GM19043 (cell line): ENCODE measurements at regions not wholly inside any gene's neighbourhood (a gene's known extent, or its start where the extent isn't known, plus 50 kb on each side); places are given as distances from the start of the nearest gene placed in this dataset.

Experiments
- ATAC-seq: cut with Tn5 transposase; IDR thresholded peaks from one replicate; pipeline ENCODE4 v1.9.1; 2021; ENCODE audit warnings: low read depth; ENCODE audit not compliant: unreplicated experiment

- no peak for ATAC-seq
Observed at GRCh38 chr10:24091256-24091655, 117.7 kb upstream of the KIAA1217 start.

GRCh38 chr10:24096281-24096680, 112.7 kb upstream of the KIAA1217 start:
- no peak for ATAC-seq

- ATAC-seq = no peak
Observed at GRCh38 chr10:24097751-24098207, 111.2 kb upstream of the KIAA1217 start.

DNA sequence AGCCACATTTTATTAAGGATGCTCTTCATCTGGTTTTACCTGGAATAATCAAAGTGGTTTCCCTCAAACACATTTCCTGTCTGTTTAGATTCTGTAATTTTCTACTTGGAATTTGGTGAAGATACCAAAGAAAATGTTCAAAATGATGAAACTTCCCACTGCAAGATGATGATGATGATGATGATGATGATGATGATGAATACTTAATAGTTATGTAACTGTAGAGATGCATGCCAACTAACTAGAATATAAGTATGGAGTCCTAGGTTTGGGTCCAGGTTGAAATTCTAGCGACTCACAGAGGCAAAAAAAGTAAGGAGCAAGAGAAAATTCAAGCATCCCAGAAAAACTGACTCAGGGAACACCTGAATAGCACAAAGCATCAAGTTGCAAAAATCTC, 104.0 kb upstream of the KIAA1217 start:
- no peak for ATAC-seq

DNA sequence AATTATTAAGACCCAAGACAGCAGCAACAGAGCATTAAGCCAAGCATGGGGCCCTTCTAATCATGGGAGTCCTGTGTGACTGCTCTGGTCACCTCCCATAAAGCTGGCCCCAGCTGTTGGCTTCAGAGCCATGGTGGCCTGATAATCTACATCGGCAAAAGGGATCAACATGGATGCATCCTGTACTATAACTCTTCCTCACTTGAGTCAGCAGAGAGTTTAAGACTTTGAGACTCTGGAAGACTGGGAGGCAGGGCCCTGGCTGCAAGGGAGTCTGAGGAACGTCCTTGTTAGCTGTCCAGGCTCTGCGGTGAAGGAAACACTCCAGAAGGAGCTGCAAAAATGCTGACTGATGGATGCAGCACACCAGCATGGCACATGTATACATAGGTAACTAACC, 95.0 kb upstream of the KIAA1217 start:
- ATAC-seq = no peak

- ATAC-seq = no peak
Observed at GRCh38 chr10:24114556-24114955, 94.4 kb upstream of the KIAA1217 start.

DNA sequence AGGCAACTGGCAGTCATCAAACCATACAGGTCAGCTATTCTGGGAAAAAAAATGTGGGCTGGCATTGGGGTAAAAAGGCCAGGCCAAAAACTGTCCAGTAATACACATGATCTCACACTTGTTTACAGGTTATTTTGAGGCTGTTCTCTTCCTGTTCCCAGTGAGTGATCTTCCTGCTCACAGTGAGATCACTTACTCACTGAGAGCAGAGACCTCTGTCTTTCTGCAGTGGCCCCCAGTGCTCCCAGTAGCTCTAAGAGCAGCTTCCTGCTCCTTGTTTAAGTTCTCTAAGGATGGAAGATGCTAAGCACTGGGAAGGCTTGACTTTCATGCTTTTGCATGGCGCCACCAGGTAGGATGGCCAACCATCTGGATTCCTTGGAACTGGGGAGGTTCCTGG, 93.5 kb upstream of the KIAA1217 start:
- ATAC-seq = no peak

DNA sequence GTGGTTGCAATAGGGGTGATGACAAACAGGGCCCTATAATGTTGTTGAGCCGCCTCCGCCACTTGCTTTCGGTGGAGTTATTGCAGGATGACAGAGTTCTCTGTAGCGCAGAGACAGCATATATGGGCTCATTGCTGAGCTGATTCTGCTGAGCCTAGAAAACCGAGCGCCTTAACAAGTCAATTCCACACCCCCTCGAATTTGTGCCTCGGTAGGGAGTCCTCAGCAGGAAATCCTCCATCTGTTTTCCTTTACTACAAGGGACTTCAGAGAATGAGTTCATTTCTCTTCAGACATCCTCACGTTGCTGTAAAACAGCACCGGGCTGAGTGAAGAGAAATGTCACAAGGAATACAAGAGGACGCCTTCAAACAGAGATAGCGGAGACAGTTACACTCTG, 90.7 kb upstream of the KIAA1217 start:
- no peak for ATAC-seq

DNA sequence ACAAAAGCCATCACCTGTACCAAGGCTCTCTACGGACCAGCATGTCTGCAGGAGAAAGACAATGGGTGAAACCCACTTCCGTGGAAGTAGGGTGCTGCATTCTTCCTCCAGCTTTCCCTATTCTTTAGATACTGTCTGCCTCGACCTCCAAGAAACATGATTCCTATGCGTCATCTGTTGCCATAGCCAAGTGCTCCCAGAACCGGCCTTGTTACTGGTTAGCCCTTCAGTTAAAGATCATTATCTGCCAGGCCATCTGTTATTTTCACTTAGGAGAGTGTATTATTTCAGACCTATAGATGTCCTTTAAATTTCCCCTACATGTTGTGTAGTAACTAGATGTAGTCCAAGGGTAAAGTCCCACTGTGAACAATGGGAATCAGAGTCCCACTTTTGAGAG, 89.0 kb upstream of the KIAA1217 start:
- no peak for ATAC-seq

- no peak for ATAC-seq
Observed at GRCh38 chr10:24120646-24121045, 88.3 kb upstream of the KIAA1217 start.

DNA sequence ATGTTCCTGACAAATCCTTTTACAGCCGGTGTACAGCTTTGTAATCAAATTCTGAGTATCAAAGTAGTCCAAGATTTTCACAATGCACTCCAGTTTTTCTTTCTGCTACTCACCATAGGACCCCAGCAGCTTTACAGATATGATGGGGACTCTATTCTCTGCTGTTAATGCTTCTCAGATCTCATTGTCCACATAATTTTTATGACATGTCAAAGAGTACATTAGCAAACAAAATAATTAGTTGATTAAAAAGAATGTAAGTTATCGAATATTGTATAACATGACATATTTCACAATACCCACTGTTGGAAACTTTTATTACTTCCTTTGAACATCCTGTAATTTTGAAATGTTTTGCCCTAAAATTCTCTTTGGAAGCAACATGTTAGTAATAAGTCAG, 81.4 kb upstream of the KIAA1217 start:
- ATAC-seq = no peak

DNA sequence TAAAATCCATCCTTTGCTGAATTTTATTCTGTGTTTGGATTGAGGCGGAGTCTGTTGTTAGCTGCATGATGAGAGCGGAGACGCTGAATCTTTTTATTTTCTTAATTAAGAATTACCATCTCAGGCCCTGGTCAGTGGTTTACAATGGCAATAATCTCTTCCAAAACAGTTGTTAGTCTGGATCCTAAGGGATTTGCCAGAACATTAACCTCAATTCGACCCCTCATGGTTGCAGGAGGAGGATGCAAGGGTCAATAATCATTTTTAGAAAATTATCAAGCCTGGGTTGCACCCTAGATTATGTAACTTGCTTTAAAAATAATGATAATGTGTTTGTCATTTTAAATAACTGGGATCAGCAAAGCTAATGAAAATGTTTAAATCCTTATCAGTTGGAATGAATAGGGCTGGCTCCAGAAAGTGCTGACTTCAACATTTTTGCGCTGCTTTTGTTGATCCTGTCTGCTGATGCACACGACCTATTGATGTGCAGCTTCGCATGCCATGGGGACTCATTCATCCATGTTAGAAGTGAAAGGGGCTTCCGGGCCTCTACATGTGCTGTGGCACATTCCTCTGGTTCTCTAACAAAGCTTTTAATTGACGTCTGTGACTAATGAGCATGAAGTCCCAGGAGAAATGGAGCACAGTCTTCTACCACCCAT, 80.7 kb upstream of the KIAA1217 start:
- ATAC-seq = no peak

- ATAC-seq = no peak
Observed at GRCh38 chr10:24132741-24133140, 76.2 kb upstream of the KIAA1217 start.

DNA sequence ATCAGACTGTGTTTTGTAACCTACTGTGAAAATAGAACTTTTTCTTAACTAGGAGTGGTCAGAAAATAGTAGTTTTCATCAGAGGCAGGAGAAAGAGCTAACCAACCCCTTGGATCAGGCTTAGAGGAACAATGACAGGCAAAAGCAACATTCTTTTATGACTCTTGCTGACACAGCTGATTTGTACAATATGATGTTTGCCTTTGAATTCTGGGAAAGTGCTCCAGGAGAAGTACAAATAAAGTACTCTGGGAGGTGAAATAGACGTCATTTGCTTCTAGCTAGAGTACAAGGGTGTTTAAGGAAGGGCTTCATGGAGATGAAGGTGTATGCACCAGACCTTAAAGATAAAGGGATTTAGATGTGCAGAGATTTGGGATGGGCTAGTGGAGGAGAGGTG, 75.1 kb upstream of the KIAA1217 start:
- no peak for ATAC-seq

DNA sequence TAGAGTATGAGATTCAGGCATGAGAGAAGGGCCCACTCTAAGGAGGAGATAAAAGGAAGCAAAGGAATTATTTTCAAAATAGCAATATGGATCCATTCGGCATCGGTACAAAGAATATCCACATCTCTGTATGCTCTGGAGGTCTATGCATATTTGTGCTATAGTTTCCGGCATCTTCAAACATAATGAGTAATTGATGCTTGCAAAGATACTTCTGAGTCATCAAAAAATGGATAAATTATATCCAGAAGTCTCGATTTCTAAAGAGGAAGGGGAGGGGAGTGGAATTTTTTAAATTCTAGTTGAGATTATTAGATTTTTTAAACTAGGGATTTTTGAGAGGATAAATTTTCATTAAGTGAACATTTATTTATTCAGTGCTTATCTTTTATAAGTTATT, 72.9 kb upstream of the KIAA1217 start:
- no peak for ATAC-seq

- no peak for ATAC-seq
Observed at GRCh38 chr10:24147321-24147720, 61.6 kb upstream of the KIAA1217 start.

- no peak for ATAC-seq
Observed at GRCh38 chr10:24149640-24150039, 59.3 kb upstream of the KIAA1217 start.

DNA sequence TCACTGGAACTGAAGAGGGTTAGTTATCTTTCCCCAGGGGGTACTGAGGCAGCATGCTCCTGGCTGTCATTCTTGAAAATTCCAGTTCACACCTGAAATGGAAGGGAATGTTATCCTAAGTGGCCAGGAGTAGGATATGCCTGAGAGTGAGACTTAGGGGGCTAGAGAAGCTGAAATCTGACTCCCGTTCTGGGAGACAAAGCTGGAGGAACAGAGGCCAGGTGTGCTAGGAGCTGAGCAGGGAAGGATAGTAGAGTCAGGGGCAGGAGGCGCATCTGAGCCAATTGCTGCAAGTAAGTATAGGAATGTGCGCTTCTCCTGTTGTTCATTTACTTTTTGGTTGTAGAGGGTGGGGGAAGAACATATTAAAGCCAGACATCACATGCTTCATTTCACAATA, 58.1 kb upstream of the KIAA1217 start:
- ATAC-seq = no peak

DNA sequence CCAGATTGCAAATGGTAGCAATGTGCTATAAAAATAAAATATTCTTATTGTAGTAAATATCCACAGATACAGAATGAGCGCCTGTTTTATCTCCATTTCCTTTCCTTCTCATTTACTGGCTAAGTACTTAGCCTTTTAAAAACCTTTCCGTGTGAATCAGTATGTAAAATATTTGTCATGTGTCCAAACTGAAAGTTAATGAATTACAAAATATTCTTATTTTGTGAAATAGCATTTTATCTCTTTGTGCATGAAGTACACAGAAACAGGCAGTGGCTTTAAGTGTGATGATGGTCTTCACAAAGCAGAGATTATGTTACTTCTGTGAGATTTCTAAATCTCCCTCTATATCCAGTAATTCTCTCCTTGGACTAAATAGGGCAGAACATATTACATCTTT, 56.7 kb upstream of the KIAA1217 start:
- no peak for ATAC-seq

DNA sequence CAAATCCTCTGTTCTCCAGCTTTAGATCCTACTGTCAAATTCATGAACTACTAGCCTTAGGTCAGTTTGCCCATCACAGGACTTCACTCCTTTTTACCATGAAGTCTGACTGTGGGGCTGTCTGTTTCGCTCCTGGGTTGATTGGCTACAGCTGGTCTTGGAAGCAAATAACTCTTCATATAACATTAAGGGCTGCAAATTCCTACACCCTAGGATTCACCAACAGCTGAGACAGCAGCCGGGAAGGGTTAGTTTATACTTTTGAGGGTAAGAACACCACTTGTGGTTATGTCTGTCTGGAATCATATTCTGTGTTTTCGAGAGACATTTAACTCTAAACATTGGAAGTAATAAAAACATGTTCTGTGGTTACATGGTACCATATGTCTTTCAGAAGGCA, 55.9 kb upstream of the KIAA1217 start:
- ATAC-seq = no peak

GRCh38 chr10:24153537-24153936, 55.4 kb upstream of the KIAA1217 start:
- ATAC-seq = no peak

- no peak for ATAC-seq
Observed at GRCh38 chr10:24156686-24157085, 52.3 kb upstream of the KIAA1217 start.

GRCh38 chr10:24157567-24157966, 51.4 kb upstream of the KIAA1217 start:
- ATAC-seq = no peak
